HT1080 (cell line): ENCODE measurements at regions not wholly inside any gene's neighbourhood (a gene's known extent, or its start where the extent isn't known, plus 50 kb on each side); places are given as distances from the start of the nearest gene placed in this dataset.
"Not testable (repeated sequence)": the region's sequence is repeated elsewhere in the genome, so short reads cannot be mapped to it uniquely, and the experiment has no call there.

ENCODE experiments used
- DNase-seq: peaks from one replicate; pipeline ENCODE4 v3.0.0-alpha.2; 2015; ENCODE audit warnings: low read depth

DNA sequence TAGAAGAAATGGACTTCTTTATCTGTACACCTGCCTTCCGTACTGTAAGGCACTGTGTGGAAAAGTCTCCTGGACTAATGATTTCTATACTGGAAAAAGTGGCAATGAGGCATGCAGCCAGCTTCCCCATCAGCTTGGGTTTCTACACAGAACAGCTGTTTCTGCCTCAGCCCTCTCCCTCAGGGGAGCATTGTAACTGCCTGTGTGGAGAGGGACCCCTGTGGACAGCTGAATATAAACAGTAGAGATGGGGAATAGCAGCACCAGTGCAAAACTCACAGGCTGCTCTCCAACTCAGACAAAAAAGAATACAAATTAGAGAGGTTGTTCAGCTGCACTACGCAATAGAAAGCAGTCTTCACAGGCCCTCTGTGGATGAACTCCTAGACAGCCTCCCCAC lies 451.3 kb upstream of the MBL2 start:
- DNase-seq: no peak

- DNase-seq: no peak
These were observed 450.2 kb upstream of the MBL2 start for GRCh38 chr10:53222806-53223205.

- peak; percentile 41 for DNase-seq
These were observed 437.5 kb upstream of the MBL2 start for GRCh38 chr10:53209944-53210611.

GRCh38 chr10:53183733-53184132 lies 411.1 kb upstream of the MBL2 start:
- no peak for DNase-seq

- DNase-seq: no peak
These were observed 404.9 kb upstream of the MBL2 start for GRCh38 chr10:53177468-53177867.

DNA sequence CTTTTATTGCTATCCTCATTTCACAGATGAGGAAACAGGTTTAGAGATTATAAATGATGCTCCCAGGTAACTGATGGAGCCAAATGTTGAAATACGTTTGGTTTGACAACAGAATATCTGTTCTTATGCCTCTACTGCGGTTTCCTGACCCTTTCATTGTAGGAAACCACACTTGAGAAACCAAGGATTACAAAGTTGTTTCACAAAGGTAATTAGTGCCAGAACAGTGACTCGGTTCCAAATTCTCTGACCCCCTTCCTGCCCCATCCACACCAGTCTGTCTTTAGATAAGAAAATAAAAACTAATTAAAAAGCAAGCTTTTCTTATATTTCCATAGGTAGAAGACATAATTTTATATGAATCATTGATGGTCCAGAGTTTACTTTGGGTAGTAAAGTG lies 393.7 kb upstream of the MBL2 start:
- no peak for DNase-seq

GRCh38 chr10:53162856-53163255 lies 390.3 kb upstream of the MBL2 start:
- no peak for DNase-seq

DNA sequence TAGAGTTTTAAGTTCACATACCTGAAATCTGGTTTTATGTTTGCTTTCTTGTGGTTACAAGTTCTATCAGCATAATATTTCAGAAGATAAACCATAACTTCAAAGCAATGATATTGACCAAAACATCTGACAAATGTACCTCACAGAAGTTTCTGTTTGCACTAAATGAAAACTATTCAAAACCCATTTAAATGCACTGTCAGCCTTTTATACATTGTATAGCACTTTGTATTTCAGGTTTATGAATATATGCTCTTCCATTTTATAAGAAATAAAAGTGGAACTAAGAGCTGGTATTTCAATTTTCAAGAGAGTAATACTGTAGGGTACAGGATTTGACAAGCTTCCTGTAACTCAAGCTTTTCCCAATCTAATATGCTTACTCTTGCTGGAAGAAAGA lies 388.6 kb upstream of the MBL2 start:
- no peak for DNase-seq

DNA sequence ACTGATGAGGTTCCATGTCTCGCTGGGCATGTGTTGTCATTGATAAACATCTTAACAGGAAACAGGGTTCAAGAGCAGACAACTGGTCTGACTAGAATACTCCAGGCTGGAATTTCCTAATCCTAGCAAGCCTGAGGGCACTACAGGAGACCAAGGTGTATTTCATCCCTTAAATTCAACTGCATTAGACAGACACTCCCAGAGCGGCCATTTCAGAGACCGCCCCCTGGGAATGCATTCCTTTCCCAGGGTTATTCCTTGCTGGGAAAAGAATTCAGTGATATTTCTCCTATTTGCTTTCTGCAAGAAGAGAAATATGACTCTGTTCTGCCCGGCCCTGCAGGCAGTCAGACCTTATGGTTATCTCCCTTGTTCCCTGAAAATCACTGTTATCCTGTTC lies 383.1 kb upstream of the MBL2 start:
- not testable (repeated sequence) for DNase-seq

- no peak for DNase-seq
These were observed 381.2 kb upstream of the MBL2 start for GRCh38 chr10:53153831-53154230.

GRCh38 chr10:53140506-53140905 lies 367.9 kb upstream of the MBL2 start:
- DNase-seq: peak; percentile 61

GRCh38 chr10:53135897-53136253 lies 363.3 kb upstream of the MBL2 start:
- no peak for DNase-seq

GRCh38 chr10:53135213-53135896 lies 362.8 kb upstream of the MBL2 start:
- no peak for DNase-seq

DNA sequence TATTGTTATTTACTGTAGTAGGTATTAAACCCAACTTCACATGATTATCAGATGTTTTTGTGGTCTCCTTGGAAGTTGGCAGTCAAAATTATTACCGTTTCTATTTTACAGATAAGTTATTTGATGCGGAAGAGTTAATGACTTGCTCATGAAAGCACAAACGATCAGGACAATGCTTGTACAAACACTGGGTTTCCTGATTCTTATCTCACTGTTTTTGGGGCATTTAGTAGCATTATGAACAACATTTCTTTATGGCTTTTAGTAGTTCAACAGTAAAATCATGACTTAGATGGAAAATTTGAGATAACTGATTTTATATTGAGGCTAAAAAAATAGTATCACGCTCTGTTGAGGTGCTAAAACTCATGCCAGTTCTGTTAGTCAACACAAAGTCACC lies 361.5 kb upstream of the MBL2 start:
- DNase-seq: no peak

DNA sequence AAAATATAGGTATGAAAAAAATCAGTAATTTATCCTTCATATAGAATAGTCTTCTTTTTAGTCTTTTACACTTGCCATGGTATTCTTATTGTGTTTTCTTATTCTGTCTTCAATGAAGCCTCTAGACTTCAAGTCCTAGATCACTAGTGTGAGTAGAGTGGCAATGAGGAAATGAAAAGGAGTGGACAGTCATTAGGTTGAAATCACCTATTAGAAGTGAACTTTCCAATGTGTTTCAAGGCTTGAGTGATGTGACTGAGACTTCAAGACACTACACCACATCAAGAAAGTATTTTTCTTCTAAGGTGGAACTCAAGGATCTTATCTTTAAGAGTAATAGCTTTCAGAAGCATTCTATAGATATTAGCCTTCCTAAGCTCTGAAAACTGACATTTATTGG lies 357.8 kb upstream of the MBL2 start:
- DNase-seq: no peak

- no peak for DNase-seq
These were observed 355.1 kb upstream of the MBL2 start for GRCh38 chr10:53127686-53128085.

DNA sequence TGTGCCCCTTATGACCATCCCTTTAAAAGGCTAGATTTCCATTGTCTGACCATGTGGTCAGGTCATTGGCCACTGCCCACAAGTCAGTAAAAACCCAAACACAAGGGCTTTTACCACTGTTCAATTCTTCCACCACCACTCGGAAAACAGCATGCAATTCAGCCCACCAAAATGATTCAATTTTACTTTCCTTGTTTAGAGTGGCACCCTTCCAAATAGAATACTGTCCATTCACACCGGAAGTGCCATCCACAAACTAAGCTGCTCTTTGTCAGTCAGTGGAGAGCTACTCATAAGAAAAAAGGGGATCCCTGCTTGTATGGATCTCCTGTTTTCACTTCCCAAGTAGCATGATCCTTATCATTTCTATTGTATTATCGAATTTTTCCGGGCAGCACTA lies 350.7 kb upstream of the MBL2 start:
- DNase-seq: peak; percentile 54

DNA sequence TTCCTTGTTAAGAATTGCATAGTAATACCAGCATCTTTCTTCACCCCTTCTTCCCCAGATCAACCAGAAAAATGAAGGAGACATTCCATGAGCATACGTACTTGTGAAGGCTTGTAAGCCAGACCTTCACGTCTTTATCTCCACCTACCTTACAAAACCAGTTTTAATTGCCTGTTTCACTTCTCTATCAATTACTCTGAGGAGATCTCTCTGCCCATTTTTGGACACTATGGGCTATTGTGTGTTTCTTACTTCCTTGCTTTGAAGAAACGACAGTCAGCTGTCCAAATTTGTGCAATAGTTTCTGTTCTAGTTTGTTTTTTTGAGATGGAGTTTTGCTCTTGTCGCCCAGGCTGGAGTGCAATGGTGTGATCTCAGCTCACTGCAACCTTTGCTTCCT lies 349.7 kb upstream of the MBL2 start:
- DNase-seq: no peak

DNA sequence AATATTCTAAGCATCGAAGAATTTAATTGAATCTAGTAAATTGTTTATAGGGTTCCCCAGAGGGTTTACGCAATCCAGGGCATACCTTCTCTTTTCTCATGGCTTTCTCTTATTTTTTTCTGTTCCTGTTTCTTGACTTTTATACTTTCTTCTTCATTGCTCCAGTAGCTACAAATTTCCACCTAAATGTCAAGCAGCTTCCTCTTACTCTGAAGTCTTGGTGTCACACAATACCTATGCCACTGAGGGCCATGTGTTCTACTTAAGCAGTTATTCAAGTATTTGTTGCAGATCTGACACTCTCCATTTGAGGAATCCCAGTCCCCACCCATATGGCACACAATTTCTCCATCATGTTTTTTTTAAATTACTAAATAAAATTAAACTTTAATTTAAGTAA lies 343.1 kb upstream of the MBL2 start:
- no peak for DNase-seq

DNA sequence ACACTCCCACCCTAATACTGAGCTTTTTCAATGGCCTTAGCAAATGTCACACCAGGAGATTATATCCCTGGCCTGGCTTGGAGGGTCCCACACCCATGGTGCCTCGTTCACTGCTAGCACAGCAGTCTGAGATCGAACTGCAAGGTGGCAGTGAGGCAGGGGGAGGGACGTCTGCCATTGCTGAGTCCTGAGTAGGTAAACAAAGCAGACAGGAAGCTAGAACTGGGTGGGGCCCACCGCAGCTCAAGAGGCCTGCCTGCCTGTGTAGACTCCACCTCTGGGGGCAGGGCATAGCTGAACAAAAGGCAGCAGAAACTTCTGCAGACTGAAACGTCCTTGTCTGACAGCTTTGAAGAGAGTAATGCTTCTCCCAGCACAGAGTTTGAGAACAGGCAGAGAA lies 338.9 kb upstream of the MBL2 start:
- peak; percentile 65 for DNase-seq

DNA sequence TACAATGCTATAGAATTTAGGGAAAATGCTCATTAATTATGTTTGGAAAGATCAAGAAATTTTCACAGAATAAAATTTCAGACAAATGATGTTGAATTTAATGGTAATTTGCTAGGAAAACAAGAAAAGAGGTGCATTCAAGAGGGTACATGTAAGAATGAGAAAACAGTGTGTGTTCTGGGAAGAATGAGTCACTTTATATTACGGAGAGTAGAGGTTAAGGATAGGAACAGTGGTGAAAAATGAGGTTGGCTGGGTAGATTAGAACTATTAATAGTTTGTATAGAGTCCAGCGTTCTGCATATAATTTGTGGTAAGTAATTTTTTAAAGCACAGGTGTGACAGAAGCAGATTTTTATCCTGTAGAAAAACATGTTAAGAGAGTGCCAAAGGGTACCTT lies 336.7 kb upstream of the MBL2 start:
- no peak for DNase-seq

- no peak for DNase-seq
These were observed 335.8 kb upstream of the MBL2 start for GRCh38 chr10:53108317-53108934.

DNA sequence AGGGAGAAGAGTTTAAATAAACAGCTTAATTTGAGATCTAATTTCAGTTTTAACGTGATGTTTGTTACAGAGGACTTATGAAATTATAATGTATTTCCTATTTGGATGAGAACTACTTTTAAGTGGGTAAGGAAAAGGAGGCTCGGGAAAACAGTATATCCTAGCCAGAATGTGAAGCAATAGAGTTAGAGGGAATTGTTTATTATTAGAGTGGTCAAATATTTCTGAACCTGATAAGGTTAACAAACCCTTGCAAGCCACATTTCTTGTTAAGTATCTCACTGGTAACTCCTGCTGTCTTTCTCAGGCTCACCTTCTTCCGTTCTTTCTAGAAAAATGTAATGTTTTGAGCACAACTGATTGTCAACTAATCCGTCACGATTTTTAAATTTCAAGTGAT lies 335.1 kb upstream of the MBL2 start:
- no peak for DNase-seq
